ENCODE measurements at regions not wholly inside any gene's neighbourhood (a gene's known extent, or its start where the extent isn't known, plus 50 kb on each side); places are given as distances from the start of the nearest gene placed in this dataset.

GRCh38 chr2:126775300-126775985, 119.5 kb downstream of the GYPC start:
- WGBS (ENCODE audit: insufficient coverage, low coverage, low lambda C conversion rate, missing lambda C conversion rate): 65% methylated on average over 6 of the region's 10 CpGs
- DNase-seq (no peak), ATAC-seq (no peak)
- H3K4me3 ChIP-seq: no peak overlapping the region
- intact Hi-C loops (cut with DNase I): loop anchor here in 1 of 2 donors (10.0 kb wide), 2 partner anchors 251 to 1031 kb away; no protein-coding TSS in a partner anchor
- no peaks in the 10 kb centered on the region for H3K9me3 ChIP-seq
- no peaks in the 10 kb centered on the region for H3K4me1 ChIP-seq
- no peaks in the 10 kb centered on the region for H3K27me3 ChIP-seq
- no peaks in the 10 kb centered on the region for H3K36me3 ChIP-seq
- no peak overlapping the region for H3K27ac ChIP-seq
- TF ChIP-seq CTCF (IDR thresholded peaks at IDR 0.05) (no peak), POLR2A (IDR thresholded peaks at IDR 0.05) (no peak)

- H3K36me3 ChIP-seq: no peaks in the 10 kb centered on the region
- DNase-seq (no peak), ATAC-seq (peak in 3 of 4 donors; percentile 9 to 30 (median 24))
- WGBS (ENCODE audit: insufficient coverage, low coverage, low lambda C conversion rate, missing lambda C conversion rate): 24% methylated on average over 6 of the region's 9 CpGs
- H3K4me3 ChIP-seq: peak overlapping the region; percentile 48 to 58 (median 57)
- no peaks in the 10 kb centered on the region for H3K9me3 ChIP-seq
- no peak overlapping the region for H3K27ac ChIP-seq
- no peaks in the 10 kb centered on the region for H3K4me1 ChIP-seq
- intact Hi-C loops (cut with DNase I): loop anchor here in 1 of 2 donors (10.0 kb wide), 2 partner anchors 251 to 1031 kb away; no protein-coding TSS in a partner anchor
- H3K27me3 ChIP-seq: no peaks in the 10 kb centered on the region
- TF ChIP-seq POLR2A (IDR thresholded peaks at IDR 0.05) (no peak), CTCF (IDR thresholded peaks at IDR 0.05) (no peak)
These were observed 120.3 kb downstream of the GYPC start for GRCh38 chr2:126776255-126776654.

- Histone ChIP-seq H3K36me3 (no peaks in the 10 kb centered on the region), H3K4me1 (no peaks in the 10 kb centered on the region), H3K9me3 (no peaks in the 10 kb centered on the region), H3K4me3 (peak overlapping the region; percentile 48 to 58 (median 57)), H3K27me3 (no peaks in the 10 kb centered on the region), H3K27ac (peak overlapping the region; percentile 36 to 57 (median 40))
- TF ChIP-seq CTCF (IDR thresholded peaks at IDR 0.05) (peak; percentile 90 to 95 (median 92)), POLR2A (IDR thresholded peaks at IDR 0.05) (no peak)
- ATAC-seq: peak; percentile 91 to 96 (median 92)
- peak; percentile 78 to 87 (median 86) for DNase-seq
- WGBS (ENCODE audit: insufficient coverage, low coverage, low lambda C conversion rate, missing lambda C conversion rate): 0% methylated on average over 37 of the region's 68 CpGs
- intact Hi-C loops (cut with DNase I): loop anchor here in 1 of 2 donors (10.0 kb wide), 2 partner anchors 252 to 1032 kb away; no protein-coding TSS in a partner anchor
These were observed 121.0 kb downstream of the GYPC start for GRCh38 chr2:126776692-126777619.

- H3K27ac ChIP-seq: no peak overlapping the region
- H3K36me3 ChIP-seq: no peaks in the 10 kb centered on the region
- 17% methylated on average over 3 of the region's 3 CpGs for WGBS (ENCODE audit: insufficient coverage, low coverage, low lambda C conversion rate, missing lambda C conversion rate)
- TF ChIP-seq POLR2A (IDR thresholded peaks at IDR 0.05) (no peak), CTCF (IDR thresholded peaks at IDR 0.05) (no peak)
- ATAC-seq (no peak), DNase-seq (no peak)
- no peaks in the 10 kb centered on the region for H3K9me3 ChIP-seq
- intact Hi-C loops (cut with DNase I): loop anchor here in 1 of 2 donors (10.0 kb wide), 2 partner anchors 253 to 1033 kb away; no protein-coding TSS in a partner anchor
- no peaks in the 10 kb centered on the region for H3K4me1 ChIP-seq
- no peak overlapping the region for H3K4me3 ChIP-seq
- H3K27me3 ChIP-seq: no peaks in the 10 kb centered on the region
These were observed 121.1 kb upstream of the TEX51 start for GRCh38 chr2:126777620-126777978.

Measured in right lobe of liver (tissue), 6 donors.